T-helper 2 cell treated with Interferon-gamma antibody and Interleukin-4, amounts not matched to agents 5 μg/mL and 100 μg/mL, for 36 hours (primary cell): ENCODE measurements at regions not wholly inside any gene's neighbourhood (a gene's known extent, or its start where the extent isn't known, plus 50 kb on each side); places are given as distances from the start of the nearest gene placed in this dataset.

ENCODE experiments used
- DNase-seq: peaks from one replicate; pipeline ENCODE4 v3.0.0; 2021; ENCODE audit warnings: low spot score
- H3K27ac Mint-ChIP-seq: one replicate; pipeline ENCODE4 v1.8.0; 2021; ENCODE audit warnings: mild to moderate bottlenecking, mixed read lengths
- H3K27me3 Mint-ChIP-seq: one replicate; pipeline ENCODE4 v1.8.0; 2021; ENCODE audit warnings: low read depth, mixed read lengths
- H3K36me3 Mint-ChIP-seq: one replicate; pipeline ENCODE4 v1.8.0; 2021; ENCODE audit warnings: low read depth, mixed read lengths
- H3K4me1 Mint-ChIP-seq: one replicate; pipeline ENCODE4 v1.8.0; 2021; ENCODE audit warnings: low read depth, mixed read lengths
- H3K4me3 Mint-ChIP-seq: one replicate; pipeline ENCODE4 v1.8.0; 2022; ENCODE audit warnings: mild to moderate bottlenecking, moderate library complexity, mixed read lengths
- H3K9me3 Mint-ChIP-seq: one replicate; pipeline ENCODE4 v1.8.0; 2021; ENCODE audit warnings: mixed read lengths

DNA sequence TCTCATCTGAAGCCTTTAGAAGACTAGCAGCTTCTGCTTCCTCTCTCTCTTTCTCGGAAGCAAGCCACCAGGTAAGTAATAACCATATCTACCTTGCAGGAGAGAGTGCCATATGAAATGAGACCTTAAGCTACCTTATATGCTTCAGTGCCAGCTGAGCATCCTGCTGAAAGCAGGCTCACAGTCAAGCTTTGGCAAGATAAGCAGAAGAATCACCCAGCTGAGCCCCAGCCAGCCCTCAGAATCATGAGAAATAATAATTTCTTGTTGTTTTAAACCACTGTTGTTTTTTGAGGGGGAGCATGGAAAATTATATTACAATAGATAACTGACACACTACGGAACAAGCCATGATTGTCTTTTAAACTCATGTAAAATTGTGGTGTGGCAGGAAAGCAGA, 514.4 kb downstream of the MBD2 start:
- no peak overlapping the region for H3K4me3 Mint-ChIP-seq
- no peaks in the 10 kb centered on the region for H3K9me3 Mint-ChIP-seq
- H3K4me1 Mint-ChIP-seq, result no peaks in the 10 kb centered on the region

DNA sequence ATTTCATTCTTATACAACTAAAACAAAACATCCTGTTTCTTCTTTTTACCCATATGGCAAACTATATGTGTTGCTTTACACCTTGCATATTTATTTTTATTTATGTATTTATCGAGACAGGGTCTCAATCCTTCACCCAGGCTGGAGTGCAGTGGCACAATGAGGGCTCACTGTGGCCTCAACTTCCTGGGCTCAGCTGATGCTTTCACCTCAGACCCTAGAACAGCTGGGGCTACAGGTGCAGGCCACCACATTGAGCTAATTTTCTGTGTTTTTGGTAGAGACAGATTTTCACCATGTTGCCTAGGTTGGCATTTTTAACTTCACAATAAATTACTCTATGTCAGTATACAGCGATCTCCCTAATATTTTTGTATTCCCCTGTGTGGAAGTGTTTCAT, 522.0 kb downstream of the MBD2 start:
- DNase-seq, result no peak
- Mint-ChIP-seq H3K27ac (no peak overlapping the region), H3K4me3 (no peak overlapping the region), H3K27me3 (no peaks in the 10 kb centered on the region), H3K36me3 (no peaks in the 10 kb centered on the region), H3K9me3 (no peaks in the 10 kb centered on the region), H3K4me1 (no peaks in the 10 kb centered on the region)

More for the DNA sequence above, 514.4 kb downstream of the MBD2 start:
- H3K27me3 Mint-ChIP-seq, result no peaks in the 10 kb centered on the region
- no peak for DNase-seq
- no peak overlapping the region for H3K27ac Mint-ChIP-seq
- no peaks in the 10 kb centered on the region for H3K36me3 Mint-ChIP-seq

DNA sequence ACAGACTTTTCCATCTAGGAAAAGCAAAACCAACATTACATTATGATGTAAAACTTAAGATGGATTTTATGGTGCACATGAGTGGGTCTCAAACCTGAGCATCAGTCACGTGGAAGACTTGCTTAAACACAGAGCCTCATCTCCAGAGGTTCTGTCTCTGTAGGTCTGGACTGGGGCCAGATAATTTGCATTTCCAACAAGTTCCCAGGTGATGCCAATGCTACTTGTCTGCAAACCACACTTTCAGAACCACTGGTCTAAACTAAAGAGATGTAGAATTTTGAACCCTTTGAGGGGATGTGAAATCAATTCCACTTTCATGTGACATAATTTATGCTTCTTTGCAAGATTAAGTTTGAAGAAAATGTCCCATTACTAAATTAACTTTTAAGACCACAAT, 522.8 kb downstream of the MBD2 start:
- H3K27me3 Mint-ChIP-seq, result no peaks in the 10 kb centered on the region
- no peak for DNase-seq
- H3K9me3 Mint-ChIP-seq, result no peaks in the 10 kb centered on the region
- H3K36me3 Mint-ChIP-seq, result no peaks in the 10 kb centered on the region
- no peak overlapping the region for H3K4me3 Mint-ChIP-seq
- no peaks in the 10 kb centered on the region for H3K4me1 Mint-ChIP-seq
- no peak overlapping the region for H3K27ac Mint-ChIP-seq

DNA sequence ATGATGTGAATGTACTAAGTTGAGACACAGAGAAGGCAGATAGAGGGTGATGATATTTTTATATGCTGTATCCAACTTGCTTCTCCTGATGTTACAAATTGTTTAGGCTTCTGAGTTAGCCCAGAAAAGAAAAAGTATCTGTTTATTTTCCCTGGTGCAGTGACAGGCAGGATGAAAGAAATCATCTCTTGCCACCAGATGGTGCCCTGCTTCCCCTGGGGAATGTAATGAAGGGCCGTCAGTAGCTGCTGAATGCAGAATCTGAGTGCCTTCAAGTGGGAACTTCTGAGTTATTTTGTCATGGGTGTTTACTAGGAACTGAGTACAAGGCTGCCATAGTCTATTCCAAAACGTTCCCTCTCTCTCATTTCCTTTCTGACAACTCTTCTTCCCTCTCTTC, 525.6 kb downstream of the MBD2 start:
- no peak overlapping the region for H3K4me3 Mint-ChIP-seq
- no peak overlapping the region for H3K27ac Mint-ChIP-seq
- no peaks in the 10 kb centered on the region for H3K36me3 Mint-ChIP-seq
- no peaks in the 10 kb centered on the region for H3K4me1 Mint-ChIP-seq
- no peak for DNase-seq
- no peaks in the 10 kb centered on the region for H3K27me3 Mint-ChIP-seq
- H3K9me3 Mint-ChIP-seq, result no peaks in the 10 kb centered on the region

DNA sequence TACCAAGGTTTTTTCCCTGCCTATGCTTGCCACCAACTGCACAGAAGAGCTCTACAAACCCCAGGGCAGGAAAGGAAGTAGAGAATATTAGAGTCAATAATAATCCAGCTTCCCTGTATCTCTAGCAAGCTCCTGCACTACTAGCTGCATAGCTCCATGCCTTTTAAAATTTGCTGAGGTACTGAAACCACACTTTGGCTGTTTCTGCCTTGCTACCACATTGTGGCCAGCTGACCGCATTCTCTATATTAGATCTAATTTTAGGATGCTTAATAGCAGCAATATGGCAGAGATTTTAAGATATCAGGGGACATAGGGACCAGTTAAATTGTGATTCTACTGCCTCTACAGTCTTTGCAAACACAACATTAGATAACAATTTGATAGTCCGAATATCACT, 534.6 kb downstream of the MBD2 start:
- Mint-ChIP-seq H3K9me3 (no peaks in the 10 kb centered on the region), H3K4me3 (no peak overlapping the region), H3K4me1 (no peaks in the 10 kb centered on the region), H3K36me3 (no peaks in the 10 kb centered on the region), H3K27ac (no peak overlapping the region), H3K27me3 (no peaks in the 10 kb centered on the region)
- DNase-seq, result no peak

DNA sequence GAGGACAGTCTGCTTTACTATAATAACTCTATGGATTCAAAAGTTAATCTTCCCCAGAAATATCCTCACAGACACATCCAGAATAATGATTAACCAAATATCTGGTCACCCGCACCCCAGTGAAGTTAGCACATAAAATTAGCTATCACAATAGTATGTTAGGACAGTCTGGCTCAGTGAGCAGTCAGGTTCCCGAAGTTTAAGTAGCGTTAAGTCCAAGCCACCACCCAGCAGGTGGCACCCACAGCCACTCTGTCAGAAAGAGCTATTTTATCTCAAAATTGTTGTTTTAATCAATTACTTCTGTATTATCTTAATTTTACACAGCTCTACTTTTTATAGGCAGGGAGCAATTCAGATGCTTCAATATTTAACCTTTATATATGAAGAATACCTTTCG, 537.5 kb downstream of the MBD2 start:
- Mint-ChIP-seq H3K27me3 (no peaks in the 10 kb centered on the region), H3K36me3 (no peaks in the 10 kb centered on the region), H3K4me3 (no peak overlapping the region), H3K27ac (no peak overlapping the region), H3K9me3 (no peaks in the 10 kb centered on the region), H3K4me1 (no peaks in the 10 kb centered on the region)
- DNase-seq, result no peak

DNA sequence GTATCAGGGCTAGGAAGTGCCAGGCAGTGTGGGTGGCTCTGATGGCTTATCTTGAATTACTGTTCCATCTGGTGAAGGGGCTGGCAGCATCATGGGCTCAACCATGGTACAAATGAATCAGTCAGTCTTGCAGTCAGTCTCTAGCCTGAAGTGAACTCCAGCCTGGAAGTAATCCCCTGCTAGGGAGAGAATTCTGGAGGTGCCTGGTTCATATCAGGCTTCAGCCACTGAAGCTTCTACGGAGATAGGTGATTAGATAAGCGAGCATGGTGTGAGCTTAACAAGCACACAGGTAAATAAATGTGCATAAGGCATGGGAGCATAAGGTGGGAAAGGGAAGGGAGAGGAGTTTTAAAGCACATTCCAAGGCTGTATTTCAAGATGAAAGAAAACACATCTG, 541.7 kb downstream of the MBD2 start:
- no peaks in the 10 kb centered on the region for H3K4me1 Mint-ChIP-seq
- DNase-seq, result no peak
- H3K27me3 Mint-ChIP-seq, result no peaks in the 10 kb centered on the region
- H3K27ac Mint-ChIP-seq, result no peak overlapping the region
- no peaks in the 10 kb centered on the region for H3K36me3 Mint-ChIP-seq
- H3K4me3 Mint-ChIP-seq, result no peak overlapping the region
- H3K9me3 Mint-ChIP-seq, result no peaks in the 10 kb centered on the region

DNA sequence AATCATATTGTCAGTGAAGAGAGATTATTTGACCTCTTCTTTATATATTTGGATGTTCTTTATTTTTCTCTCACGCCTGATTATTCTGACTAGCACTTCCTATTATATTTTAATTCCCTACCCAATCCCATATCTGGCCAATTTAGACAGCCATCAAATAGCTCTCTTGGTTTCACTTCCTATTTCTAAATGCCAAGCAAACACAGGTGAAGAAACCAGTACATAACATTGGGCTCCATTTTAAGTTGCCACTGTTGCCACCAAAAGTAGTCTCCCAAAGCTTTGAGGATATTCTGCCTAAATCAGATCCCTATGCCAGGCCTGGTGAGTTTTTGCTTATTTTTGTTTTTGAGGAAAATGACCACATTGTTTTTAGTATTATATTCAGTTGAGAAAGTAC, 547.0 kb downstream of the MBD2 start:
- Mint-ChIP-seq H3K9me3 (peaks cover 6% of the 10 kb centered on the region), H3K36me3 (no peaks in the 10 kb centered on the region), H3K27ac (no peak overlapping the region), H3K27me3 (no peaks in the 10 kb centered on the region), H3K4me1 (no peaks in the 10 kb centered on the region), H3K4me3 (no peak overlapping the region)
- no peak for DNase-seq

DNA sequence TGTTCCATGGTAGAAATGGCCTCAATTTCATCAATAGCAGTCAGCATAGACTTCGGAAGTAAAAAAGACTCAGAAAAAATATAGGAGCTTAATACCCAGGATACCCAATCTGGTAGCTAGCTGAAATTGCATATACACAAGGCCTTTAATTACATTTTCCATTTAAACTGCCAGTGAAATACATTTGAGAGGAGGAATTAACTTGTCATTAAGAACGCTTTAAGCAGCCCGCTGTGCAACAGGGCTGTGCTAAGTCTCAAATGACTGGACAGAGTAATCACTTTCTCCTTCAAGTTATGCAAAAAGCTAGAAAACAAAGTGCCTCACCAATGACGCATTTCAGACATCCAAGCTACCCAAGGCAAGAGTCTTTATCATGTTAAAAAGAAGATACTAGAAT, 558.8 kb downstream of the MBD2 start:
- H3K4me3 Mint-ChIP-seq, result no peak overlapping the region
- no peak overlapping the region for H3K27ac Mint-ChIP-seq
- H3K27me3 Mint-ChIP-seq, result no peaks in the 10 kb centered on the region
- no peaks in the 10 kb centered on the region for H3K4me1 Mint-ChIP-seq
- peaks cover 29% of the 10 kb centered on the region for H3K9me3 Mint-ChIP-seq
- no peaks in the 10 kb centered on the region for H3K36me3 Mint-ChIP-seq
- DNase-seq, result no peak

DNA sequence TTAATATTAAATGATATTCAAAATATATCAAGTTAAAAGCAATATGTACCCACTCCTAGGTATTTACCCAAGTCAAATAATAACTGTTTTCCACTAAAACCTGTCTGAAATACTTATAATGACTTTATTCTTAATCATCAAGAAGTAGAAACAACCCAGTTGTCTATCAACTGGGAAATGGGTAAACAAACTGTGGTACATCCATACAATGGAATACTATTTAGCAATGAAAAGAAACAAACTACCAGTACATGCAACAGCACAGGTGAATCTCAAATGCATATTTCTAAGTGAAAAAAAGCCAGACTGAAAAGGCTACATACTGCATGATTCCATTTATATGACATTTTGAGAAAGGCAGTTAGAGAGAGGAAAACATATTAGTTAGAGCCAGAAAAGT, 559.9 kb downstream of the MBD2 start:
- Mint-ChIP-seq H3K27me3 (no peaks in the 10 kb centered on the region), H3K27ac (no peak overlapping the region), H3K4me1 (no peaks in the 10 kb centered on the region), H3K9me3 (peaks cover 26% of the 10 kb centered on the region), H3K36me3 (no peaks in the 10 kb centered on the region), H3K4me3 (no peak overlapping the region)
- no peak for DNase-seq

DNA sequence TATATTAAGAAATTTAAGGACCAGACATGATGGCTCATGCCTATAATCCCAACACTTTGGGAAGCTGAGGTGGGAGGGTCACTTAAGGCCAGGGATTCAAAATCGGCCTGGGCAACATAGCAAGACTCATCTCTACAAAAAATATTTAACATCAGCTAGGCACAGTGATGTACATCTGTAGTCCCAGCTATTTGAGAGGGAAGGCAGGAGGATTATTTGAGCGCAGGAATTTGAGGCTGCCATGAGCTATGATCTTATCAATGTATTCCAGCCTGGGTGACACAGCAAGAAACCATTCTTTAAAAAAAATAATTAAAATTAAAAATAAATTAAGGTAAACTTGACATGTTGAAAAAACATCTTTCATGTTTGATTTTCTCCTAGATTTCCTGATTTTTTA, 564.2 kb downstream of the MBD2 start:
- Mint-ChIP-seq H3K27me3 (no peaks in the 10 kb centered on the region), H3K36me3 (no peaks in the 10 kb centered on the region), H3K4me1 (no peaks in the 10 kb centered on the region), H3K27ac (no peak overlapping the region), H3K4me3 (no peak overlapping the region), H3K9me3 (peaks cover 42% of the 10 kb centered on the region)
- no peak for DNase-seq

DNA sequence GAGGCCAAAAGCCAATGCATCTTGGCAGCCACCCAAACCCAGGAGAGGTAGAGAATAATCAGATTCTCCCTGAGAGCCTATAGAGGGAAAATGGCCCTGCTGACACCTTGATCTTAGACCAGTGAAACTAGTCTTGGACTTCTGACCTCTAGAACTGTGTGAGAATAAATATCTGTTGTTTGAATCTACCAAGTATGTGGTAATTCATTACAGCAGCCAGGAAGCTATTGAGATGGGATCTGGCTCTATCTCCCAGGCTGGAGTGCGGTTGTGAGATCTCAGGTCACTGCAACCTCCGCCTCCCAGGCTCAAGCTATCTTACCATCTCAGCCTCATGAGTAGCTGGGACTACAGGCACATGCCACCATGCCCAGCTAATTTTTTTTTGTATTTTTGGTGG, 567.2 kb downstream of the MBD2 start:
- Mint-ChIP-seq H3K27me3 (no peaks in the 10 kb centered on the region), H3K4me1 (no peaks in the 10 kb centered on the region), H3K27ac (no peak overlapping the region), H3K36me3 (no peaks in the 10 kb centered on the region), H3K9me3 (peaks cover 40% of the 10 kb centered on the region), H3K4me3 (no peak overlapping the region)
- no peak for DNase-seq

DNA sequence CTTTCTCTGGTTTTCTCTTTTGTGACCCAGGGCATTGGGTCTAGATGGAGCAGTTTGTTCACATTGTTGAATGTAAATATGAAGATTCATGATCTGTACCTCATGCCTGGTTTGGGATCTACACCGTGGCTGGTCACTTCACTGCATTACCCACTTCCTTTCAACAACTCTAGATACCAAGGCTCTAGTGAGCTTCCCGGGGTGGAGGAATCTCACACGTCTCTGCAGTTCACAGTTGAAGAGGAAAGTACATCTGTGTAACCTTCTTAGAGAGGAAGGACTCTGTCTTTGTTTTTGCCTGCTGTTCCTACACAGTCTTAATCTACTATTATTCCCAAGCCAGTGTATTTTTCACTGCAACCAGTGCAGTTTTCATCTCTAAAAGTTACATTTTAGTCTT, 574.8 kb downstream of the MBD2 start:
- H3K36me3 Mint-ChIP-seq, result no peaks in the 10 kb centered on the region
- no peak overlapping the region for H3K4me3 Mint-ChIP-seq
- H3K27ac Mint-ChIP-seq, result no peak overlapping the region
- peaks cover 8% of the 10 kb centered on the region for H3K9me3 Mint-ChIP-seq
- no peaks in the 10 kb centered on the region for H3K4me1 Mint-ChIP-seq
- H3K27me3 Mint-ChIP-seq, result no peaks in the 10 kb centered on the region
- no peak for DNase-seq

DNA sequence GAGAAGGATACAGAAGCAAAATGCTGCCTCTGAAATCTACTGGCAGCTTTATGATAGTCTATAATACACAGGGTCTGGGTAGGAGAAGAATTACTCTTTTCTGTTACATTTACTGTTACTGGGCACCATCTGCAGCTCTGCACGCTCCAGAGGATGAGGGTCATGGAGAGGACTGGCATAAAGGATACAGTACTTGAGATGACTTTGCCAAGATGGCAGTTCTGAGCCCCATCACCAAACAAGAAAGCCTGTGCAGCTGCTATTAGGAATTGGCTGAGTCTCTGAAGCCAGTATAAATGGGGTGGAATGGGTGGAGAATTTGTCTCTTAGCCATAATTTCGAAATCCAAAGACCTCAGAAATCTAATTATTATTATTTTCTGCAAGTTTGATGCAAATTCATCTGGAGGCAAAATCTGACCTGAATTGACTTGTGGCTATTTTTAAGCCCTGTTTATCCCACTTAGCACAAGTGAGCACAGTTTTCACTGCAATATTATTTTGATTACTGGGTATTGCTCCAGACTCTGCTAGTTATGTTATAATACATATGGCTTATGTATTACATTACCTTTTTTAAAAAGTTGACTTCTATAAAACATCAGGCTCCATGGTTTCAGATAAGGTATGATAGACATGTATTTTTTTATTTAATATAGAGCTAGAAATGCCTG, 579.5 kb downstream of the MBD2 start:
- no peak overlapping the region for H3K4me3 Mint-ChIP-seq
- H3K36me3 Mint-ChIP-seq, result no peaks in the 10 kb centered on the region

DNA sequence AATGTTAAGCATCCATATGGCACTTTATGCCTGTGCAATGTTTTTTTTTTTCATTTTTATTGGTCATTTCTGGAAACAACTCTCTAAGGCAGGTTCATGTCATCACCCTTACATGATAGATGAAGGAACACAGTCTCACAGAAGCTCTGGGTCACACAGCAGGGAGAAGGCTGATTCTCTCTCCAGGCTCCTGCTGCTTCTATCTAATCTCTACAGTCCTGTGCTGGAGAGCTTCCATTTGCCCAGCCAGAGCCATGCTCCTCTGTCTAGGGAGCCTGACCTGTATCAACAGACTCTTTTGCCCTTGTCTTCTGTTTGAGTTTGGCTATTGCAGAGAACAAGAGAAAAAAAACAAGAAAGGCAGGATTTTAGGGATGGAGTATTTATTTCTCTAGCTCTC, 584.8 kb downstream of the MBD2 start:
- Mint-ChIP-seq H3K9me3 (peaks cover 21% of the 10 kb centered on the region), H3K4me1 (no peaks in the 10 kb centered on the region), H3K27me3 (no peaks in the 10 kb centered on the region), H3K36me3 (no peaks in the 10 kb centered on the region), H3K4me3 (no peak overlapping the region), H3K27ac (no peak overlapping the region)
- no peak for DNase-seq

More for the DNA sequence above, 579.5 kb downstream of the MBD2 start:
- Mint-ChIP-seq H3K9me3 (peaks cover 6% of the 10 kb centered on the region), H3K27me3 (no peaks in the 10 kb centered on the region), H3K27ac (no peak overlapping the region), H3K4me1 (no peaks in the 10 kb centered on the region)
- DNase-seq, result no peak
